Neural cell (in vitro differentiated cells): ENCODE measurements at regions not wholly inside any gene's neighbourhood (a gene's known extent, or its start where the extent isn't known, plus 50 kb on each side); places are given as distances from the start of the nearest gene placed in this dataset.

ENCODE experiments used
- H2AFZ ChIP-seq: fragments of 200-600, 300-800 bp; sonication (generic), shearing (Covaris generic); 2 replicates; pipeline ENCODE4 v1.6.0; 2014; ENCODE audit warnings: low read depth, mild to moderate bottlenecking, antibody characterized with exemption, low read length, moderate library complexity
- H3F3A ChIP-seq: fragments of 200-600 bp; shearing (Covaris generic); 2 replicates; pipeline ENCODE4 v1.6.1; 2016; ENCODE audit warnings: mild to moderate bottlenecking, moderate library complexity, mixed read lengths, antibody characterized with exemption, low read length; ENCODE audit not compliant: insufficient read depth, poor library complexity, severe bottlenecking
- H3K27ac ChIP-seq: fragments of 200-600, 300-800 bp; sonication (generic), shearing (Covaris generic); 2 replicates; pipeline ENCODE4 v1.5.1; 2014; ENCODE audit warnings: mild to moderate bottlenecking, low read length, moderate library complexity
- H3K27me3 ChIP-seq: fragments of 300-800, 200-600 bp; sonication (generic), shearing (Covaris generic); 2 replicates; pipeline ENCODE4 v1.6.0; 2014; ENCODE audit warnings: mild to moderate bottlenecking, low read depth, low read length, moderate library complexity; ENCODE audit not compliant: insufficient read depth
- H3K36me3 ChIP-seq: fragments of 300-800, 200-600 bp; sonication (generic), shearing (Covaris generic); 2 replicates; pipeline ENCODE4 v1.5.1; 2014; ENCODE audit warnings: mild to moderate bottlenecking, antibody characterized with exemption, low read length, moderate library complexity; ENCODE audit not compliant: insufficient read depth
- H3K4me2 ChIP-seq: fragments of 300-800, 200-600 bp; sonication (generic), shearing (Covaris generic); 2 replicates; pipeline ENCODE4 v1.6.0; 2014; ENCODE audit warnings: mild to moderate bottlenecking, low read length
- H3K4me3 ChIP-seq: fragments of 300-800, 200-600 bp; sonication (generic), shearing (Covaris generic); 2 replicates; pipeline ENCODE4 v1.5.1; 2014; ENCODE audit warnings: mild to moderate bottlenecking, low read length, moderate library complexity
- H3K79me2 ChIP-seq: fragments of 200-600 bp; shearing (Covaris generic); replicated peaks from 2 replicates; pipeline ENCODE4 v1.6.0; 2014; ENCODE audit warnings: mild to moderate bottlenecking, low read length, moderate library complexity; ENCODE audit not compliant: insufficient read depth
- H3K9ac ChIP-seq: fragments of 300-800, 200-600 bp; sonication (generic), shearing (Covaris generic); 2 replicates; pipeline ENCODE4 v1.6.1; 2016; ENCODE audit warnings: mild to moderate bottlenecking, low read length, mixed read lengths
- H3K9me2 ChIP-seq: fragments of 200-600 bp; shearing (Covaris generic); 2 replicates; pipeline ENCODE4 v1.6.1; 2016; ENCODE audit warnings: mild to moderate bottlenecking, low read length, mixed read lengths; ENCODE audit not compliant: insufficient read depth
- H3K9me3 ChIP-seq: fragments of 200-600, 300-800 bp; sonication (generic), shearing (Covaris generic); 2 replicates; pipeline ENCODE4 v1.6.1; 2016; ENCODE audit warnings: mild to moderate bottlenecking, mixed run types, low read length, moderate library complexity, mixed read lengths
- H4K20me1 ChIP-seq: fragments of 200-600 bp; shearing (Covaris generic); 2 replicates; pipeline ENCODE4 v1.6.1; 2016; ENCODE audit warnings: mild to moderate bottlenecking, mixed run types; ENCODE audit not compliant: insufficient read depth
- EP300 ChIP-seq: fragments of 450-650 bp; conservative IDR thresholded peaks from 2 replicates; pipeline ENCODE4 v1.6.1; 2014; ENCODE audit warnings: antibody characterized with exemption, mild to moderate bottlenecking, moderate library complexity; ENCODE audit not compliant: poor library complexity, severe bottlenecking
- EZH2 ChIP-seq: fragments of 200-600, 300-800 bp; shearing (Covaris generic), sonication (generic); IDR thresholded peaks from 2 replicates; pipeline ENCODE4 v1.6.1; 2014; ENCODE audit warnings: antibody characterized with exemption, low read length, borderline replicate concordance, mild to moderate bottlenecking; ENCODE audit not compliant: insufficient read depth, poor library complexity, severe bottlenecking
- MXI1 ChIP-seq: fragments of 450-650 bp; conservative IDR thresholded peaks from 2 replicates; pipeline ENCODE4 v1.6.1; 2014; ENCODE audit warnings: antibody characterized with exemption, mild to moderate bottlenecking; ENCODE audit not compliant: poor library complexity, severe bottlenecking
- RAD21 ChIP-seq: fragments of 450-650 bp; conservative IDR thresholded peaks from 2 replicates; pipeline ENCODE4 v1.6.1; 2014; ENCODE audit warnings: antibody characterized with exemption, mild to moderate bottlenecking, moderate library complexity
- SMC3 ChIP-seq: fragments of 450-650 bp; conservative IDR thresholded peaks from 2 replicates; pipeline ENCODE4 v1.6.1; 2014; ENCODE audit warnings: antibody characterized with exemption, mild to moderate bottlenecking, moderate library complexity; ENCODE audit not compliant: poor library complexity
- TF ChIP-seq, protein P1 (sequence below): fragments of 450-650 bp; IDR thresholded peaks from 2 replicates; pipeline ENCODE4 v1.5.1; 2014; ENCODE audit warnings: antibody characterized with exemption, mild to moderate bottlenecking, moderate library complexity; ENCODE audit not compliant: poor library complexity, severe bottlenecking
- TF ChIP-seq, protein P2 (sequence below): IDR thresholded peaks from 2 replicates; pipeline ENCODE4 v1.6.1; 2012; ENCODE audit warnings: borderline replicate concordance

DNA sequence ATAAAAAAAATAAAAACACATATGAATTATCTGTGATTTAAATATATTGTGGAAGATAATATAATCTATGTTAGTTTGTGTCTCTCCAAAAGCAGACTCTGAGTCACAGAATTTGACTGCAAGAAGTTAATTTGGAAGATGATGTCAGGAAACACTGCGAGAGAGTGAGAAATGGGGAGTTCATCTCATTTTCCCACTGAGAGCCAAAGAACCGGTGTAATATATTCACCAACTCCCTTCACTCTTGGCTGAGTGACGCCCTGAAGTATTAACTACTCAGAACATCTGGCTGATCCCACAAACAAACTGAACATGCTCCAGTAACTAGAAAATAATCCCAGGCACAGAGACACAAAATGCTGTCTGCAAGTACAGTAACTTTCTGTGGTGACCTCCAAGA is 345.8 kb upstream of the SPANXN1 start:
- TF ChIP-seq, protein P1, sequence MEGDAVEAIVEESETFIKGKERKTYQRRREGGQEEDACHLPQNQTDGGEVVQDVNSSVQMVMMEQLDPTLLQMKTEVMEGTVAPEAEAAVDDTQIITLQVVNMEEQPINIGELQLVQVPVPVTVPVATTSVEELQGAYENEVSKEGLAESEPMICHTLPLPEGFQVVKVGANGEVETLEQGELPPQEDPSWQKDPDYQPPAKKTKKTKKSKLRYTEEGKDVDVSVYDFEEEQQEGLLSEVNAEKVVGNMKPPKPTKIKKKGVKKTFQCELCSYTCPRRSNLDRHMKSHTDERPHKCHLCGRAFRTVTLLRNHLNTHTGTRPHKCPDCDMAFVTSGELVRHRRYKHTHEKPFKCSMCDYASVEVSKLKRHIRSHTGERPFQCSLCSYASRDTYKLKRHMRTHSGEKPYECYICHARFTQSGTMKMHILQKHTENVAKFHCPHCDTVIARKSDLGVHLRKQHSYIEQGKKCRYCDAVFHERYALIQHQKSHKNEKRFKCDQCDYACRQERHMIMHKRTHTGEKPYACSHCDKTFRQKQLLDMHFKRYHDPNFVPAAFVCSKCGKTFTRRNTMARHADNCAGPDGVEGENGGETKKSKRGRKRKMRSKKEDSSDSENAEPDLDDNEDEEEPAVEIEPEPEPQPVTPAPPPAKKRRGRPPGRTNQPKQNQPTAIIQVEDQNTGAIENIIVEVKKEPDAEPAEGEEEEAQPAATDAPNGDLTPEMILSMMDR: no peak
- TF ChIP-seq, protein P2, sequence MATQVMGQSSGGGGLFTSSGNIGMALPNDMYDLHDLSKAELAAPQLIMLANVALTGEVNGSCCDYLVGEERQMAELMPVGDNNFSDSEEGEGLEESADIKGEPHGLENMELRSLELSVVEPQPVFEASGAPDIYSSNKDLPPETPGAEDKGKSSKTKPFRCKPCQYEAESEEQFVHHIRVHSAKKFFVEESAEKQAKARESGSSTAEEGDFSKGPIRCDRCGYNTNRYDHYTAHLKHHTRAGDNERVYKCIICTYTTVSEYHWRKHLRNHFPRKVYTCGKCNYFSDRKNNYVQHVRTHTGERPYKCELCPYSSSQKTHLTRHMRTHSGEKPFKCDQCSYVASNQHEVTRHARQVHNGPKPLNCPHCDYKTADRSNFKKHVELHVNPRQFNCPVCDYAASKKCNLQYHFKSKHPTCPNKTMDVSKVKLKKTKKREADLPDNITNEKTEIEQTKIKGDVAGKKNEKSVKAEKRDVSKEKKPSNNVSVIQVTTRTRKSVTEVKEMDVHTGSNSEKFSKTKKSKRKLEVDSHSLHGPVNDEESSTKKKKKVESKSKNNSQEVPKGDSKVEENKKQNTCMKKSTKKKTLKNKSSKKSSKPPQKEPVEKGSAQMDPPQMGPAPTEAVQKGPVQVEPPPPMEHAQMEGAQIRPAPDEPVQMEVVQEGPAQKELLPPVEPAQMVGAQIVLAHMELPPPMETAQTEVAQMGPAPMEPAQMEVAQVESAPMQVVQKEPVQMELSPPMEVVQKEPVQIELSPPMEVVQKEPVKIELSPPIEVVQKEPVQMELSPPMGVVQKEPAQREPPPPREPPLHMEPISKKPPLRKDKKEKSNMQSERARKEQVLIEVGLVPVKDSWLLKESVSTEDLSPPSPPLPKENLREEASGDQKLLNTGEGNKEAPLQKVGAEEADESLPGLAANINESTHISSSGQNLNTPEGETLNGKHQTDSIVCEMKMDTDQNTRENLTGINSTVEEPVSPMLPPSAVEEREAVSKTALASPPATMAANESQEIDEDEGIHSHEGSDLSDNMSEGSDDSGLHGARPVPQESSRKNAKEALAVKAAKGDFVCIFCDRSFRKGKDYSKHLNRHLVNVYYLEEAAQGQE: no peak
- TF ChIP-seq RAD21 (no peak), EP300 (no peak), SMC3 (no peak), EZH2 (no peak)
- Histone ChIP-seq H3K4me2 (no peak overlapping the region), H3K9me3 (no peaks in the 10 kb centered on the region), H4K20me1 (no peaks in the 10 kb centered on the region), H3K4me3 (no peak overlapping the region), H3K27me3 (no peaks in the 10 kb centered on the region), H3F3A (no peaks in the 10 kb centered on the region), H2AFZ (no peak overlapping the region), H3K27ac (no peak overlapping the region), H3K36me3 (no peaks in the 10 kb centered on the region), H3K9me2 (no peaks in the 10 kb centered on the region), H3K79me2 (no peaks in the 10 kb centered on the region), H3K9ac (no peak overlapping the region)

DNA sequence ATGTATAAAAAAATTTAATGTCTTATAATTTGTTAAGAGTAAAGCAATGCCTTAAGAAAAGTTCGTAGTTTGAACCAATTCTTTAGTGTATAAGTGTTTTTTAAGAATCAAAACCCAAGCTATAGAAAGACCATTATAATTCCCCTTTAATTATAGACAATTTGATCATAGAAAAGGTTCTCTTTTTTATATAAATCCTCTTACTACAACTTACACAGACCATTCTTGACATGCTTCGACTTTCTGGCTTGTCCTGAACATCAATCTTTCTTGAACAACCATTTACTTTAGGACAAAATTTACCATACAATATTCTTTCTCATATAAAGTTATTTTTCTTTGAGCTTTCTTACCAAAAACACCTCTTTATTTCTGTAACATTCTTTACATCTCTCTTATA is 330.5 kb upstream of the SPANXN1 start:
- no peak overlapping the region for H3K27ac ChIP-seq
- H3K36me3 ChIP-seq: no peaks in the 10 kb centered on the region
- no peaks in the 10 kb centered on the region for H3K27me3 ChIP-seq
- H3K9ac ChIP-seq: no peak overlapping the region
- H3K79me2 ChIP-seq: no peaks in the 10 kb centered on the region
- H3K4me2 ChIP-seq: no peak overlapping the region
- H2AFZ ChIP-seq: no peak overlapping the region
- TF ChIP-seq, protein P1: no peak
- TF ChIP-seq EZH2: no peak
- TF ChIP-seq MXI1: no peak
- TF ChIP-seq SMC3: no peak
- no peak overlapping the region for H3K4me3 ChIP-seq
- H3K9me2 ChIP-seq: no peaks in the 10 kb centered on the region
- H4K20me1 ChIP-seq: no peaks in the 10 kb centered on the region
- no peaks in the 10 kb centered on the region for H3K9me3 ChIP-seq
- H3F3A ChIP-seq: no peaks in the 10 kb centered on the region
